ENCODE measurements at regions not wholly inside any gene's neighbourhood (a gene's known extent, or its start where the extent isn't known, plus 50 kb on each side); places are given as distances from the start of the nearest gene placed in this dataset.
"Not testable (repeated sequence)": the region's sequence is repeated elsewhere in the genome, so short reads cannot be mapped to it uniquely, and the experiment has no call there.

DNA sequence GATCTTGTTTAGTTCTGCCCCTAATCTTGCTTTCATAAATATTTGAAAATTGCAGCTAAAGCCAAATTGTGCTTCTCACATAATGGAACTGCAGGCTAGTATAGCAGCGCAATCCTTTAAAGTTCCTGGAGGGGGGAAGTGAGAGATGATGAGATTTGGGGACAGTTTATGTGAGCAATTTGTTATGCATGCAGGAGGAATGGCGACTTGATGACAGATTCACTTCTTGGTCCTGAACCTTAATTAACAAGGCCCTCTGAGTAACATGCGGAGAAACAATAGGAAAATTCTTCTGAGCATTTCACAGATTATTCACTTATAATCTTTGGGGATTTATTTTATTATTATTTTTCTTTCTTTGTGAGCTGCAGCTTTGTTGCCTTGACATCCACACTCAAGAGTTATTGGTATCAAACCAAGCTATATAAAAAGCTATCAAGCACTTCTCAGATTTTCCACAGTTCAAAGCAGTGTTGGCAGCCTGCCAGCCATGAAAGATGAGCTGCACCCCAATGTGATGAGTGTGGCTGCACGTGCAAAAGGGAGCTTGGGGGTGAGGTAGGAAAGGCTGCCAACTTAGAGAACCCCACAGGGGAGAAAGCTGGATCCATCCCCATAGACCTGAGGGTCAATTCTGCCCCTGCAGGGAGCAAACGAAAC lies 1662.2 kb upstream of the FLRT2 start:
- no peaks in the 10 kb centered on the region for H3K27me3 ChIP-seq (ENCODE audit: control insufficient read depth, insufficient read depth, low read length)
- peaks cover 3% of the 10 kb centered on the region for H3K9me3 ChIP-seq (ENCODE audit: control insufficient read depth, low read depth, low read length)
- WGBS (ENCODE audit: insufficient coverage, low lambda C conversion rate): no CpG with 5 or more reads among the region's 5 CpGs
- H3K4me1 ChIP-seq (ENCODE audit: control insufficient read depth, insufficient read depth, low read length): no peaks in the 10 kb centered on the region
- no peak overlapping the region for H3K4me3 ChIP-seq (ENCODE audit: low read length)
- no peak for DNase-seq
- no peak overlapping the region for H3K27ac ChIP-seq (ENCODE audit: low read length)
- H3K36me3 ChIP-seq (ENCODE audit: control insufficient read depth, insufficient read depth, low read length): no peaks in the 10 kb centered on the region

DNA sequence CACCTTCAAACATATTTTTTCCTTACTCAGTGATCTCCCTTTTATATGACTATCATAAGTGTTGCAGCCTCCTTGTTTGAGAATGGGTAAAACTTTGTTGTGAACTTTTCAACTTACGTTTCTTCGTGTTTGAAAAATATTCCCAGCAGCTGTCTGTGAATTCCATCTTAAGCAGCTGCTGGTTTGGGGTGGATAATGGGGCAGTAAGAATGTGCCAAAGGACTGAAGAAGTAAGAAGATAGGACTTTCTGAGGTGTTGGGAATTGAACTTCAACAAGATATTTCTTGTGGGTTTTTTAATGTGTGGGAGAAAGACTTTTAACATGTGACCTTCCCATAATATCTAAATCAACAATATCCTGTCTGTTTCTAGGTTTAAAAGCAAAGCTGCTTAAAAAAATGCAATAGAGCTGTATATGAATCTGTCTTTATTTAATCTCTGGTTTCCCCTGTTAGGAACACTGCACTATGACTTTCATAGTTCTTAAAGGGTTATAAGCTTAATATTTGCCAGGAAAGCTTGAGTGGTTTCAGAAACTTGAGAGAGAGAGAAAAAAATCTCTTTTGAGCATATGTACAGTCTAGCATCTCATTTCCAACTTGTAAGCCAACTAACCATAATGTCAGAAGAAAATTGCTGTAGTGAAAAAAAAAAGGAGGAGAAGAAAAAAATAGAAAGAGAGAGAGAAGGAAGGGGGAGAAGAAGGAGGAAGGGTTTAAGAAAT lies 1659.2 kb upstream of the FLRT2 start:
- no peaks in the 10 kb centered on the region for H3K4me1 ChIP-seq (ENCODE audit: control insufficient read depth, insufficient read depth, low read length)
- DNase-seq: no peak
- no peak overlapping the region for H3K27ac ChIP-seq (ENCODE audit: low read length)
- no CpG with 5 or more reads among the region's 2 CpGs for WGBS (ENCODE audit: insufficient coverage, low lambda C conversion rate)
- no peaks in the 10 kb centered on the region for H3K9me3 ChIP-seq (ENCODE audit: control insufficient read depth, low read depth, low read length)
- H3K27me3 ChIP-seq (ENCODE audit: control insufficient read depth, insufficient read depth, low read length): no peaks in the 10 kb centered on the region
- no peak overlapping the region for H3K4me3 ChIP-seq (ENCODE audit: low read length)
- no peaks in the 10 kb centered on the region for H3K36me3 ChIP-seq (ENCODE audit: control insufficient read depth, insufficient read depth, low read length)

DNA sequence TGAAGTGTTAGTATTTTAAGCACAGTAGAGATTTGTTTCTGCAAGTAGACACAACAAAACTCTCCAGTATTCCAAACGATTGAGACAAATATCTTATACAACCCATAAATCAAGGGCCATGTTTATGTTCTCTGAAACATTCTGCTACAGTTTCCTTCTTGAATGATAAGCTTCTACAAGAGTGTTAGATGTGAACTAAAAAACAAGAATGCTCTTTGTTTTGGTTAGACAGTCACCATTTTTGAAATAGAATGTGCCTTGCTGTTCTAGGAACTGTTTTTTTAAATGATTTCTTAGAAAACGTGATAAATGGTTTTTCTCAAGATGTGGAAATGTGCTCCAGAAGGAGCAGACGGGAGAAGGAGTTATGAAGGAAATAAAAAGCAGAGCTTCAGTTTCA lies 1656.3 kb upstream of the FLRT2 start:
- 94% methylated on average over 2 of the region's 3 CpGs for WGBS (ENCODE audit: insufficient coverage, low lambda C conversion rate)
- H3K27me3 ChIP-seq (ENCODE audit: control insufficient read depth, insufficient read depth, low read length): no peaks in the 10 kb centered on the region
- no peaks in the 10 kb centered on the region for H3K4me1 ChIP-seq (ENCODE audit: control insufficient read depth, insufficient read depth, low read length)
- H3K36me3 ChIP-seq (ENCODE audit: control insufficient read depth, insufficient read depth, low read length): no peaks in the 10 kb centered on the region
- no peak overlapping the region for H3K27ac ChIP-seq (ENCODE audit: low read length)
- peak; percentile 4 to 17 for DNase-seq
- H3K4me3 ChIP-seq (ENCODE audit: low read length): no peak overlapping the region
- no peaks in the 10 kb centered on the region for H3K9me3 ChIP-seq (ENCODE audit: control insufficient read depth, low read depth, low read length)

DNA sequence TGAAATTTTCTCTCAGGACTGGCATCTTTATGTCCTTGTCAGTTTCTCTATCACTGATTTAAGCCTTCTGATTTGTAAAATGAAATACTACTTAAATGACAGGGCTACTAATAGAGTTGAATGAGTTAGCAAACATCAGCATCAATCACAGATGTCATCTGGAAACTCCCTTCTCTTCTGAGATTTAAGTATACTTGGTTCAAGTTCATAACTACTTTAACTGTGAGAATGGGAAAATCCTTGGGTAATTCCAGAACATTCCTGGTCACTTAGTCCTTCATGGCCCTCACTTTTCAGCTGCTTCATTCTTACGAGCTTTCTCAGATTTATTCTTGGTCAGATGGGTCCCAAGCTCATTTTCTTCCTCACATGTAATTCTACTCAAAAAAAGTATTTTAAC lies 1655.3 kb upstream of the FLRT2 start:
- H3K27me3 ChIP-seq (ENCODE audit: control insufficient read depth, insufficient read depth, low read length): no peaks in the 10 kb centered on the region
- H3K9me3 ChIP-seq (ENCODE audit: control insufficient read depth, low read depth, low read length): no peaks in the 10 kb centered on the region
- 80% methylated on average over 1 of the region's 1 CpG for WGBS (ENCODE audit: insufficient coverage, low lambda C conversion rate)
- H3K4me1 ChIP-seq (ENCODE audit: control insufficient read depth, insufficient read depth, low read length): no peaks in the 10 kb centered on the region
- DNase-seq: no peak
- no peaks in the 10 kb centered on the region for H3K36me3 ChIP-seq (ENCODE audit: control insufficient read depth, insufficient read depth, low read length)
- no peak overlapping the region for H3K4me3 ChIP-seq (ENCODE audit: low read length)
- H3K27ac ChIP-seq (ENCODE audit: low read length): no peak overlapping the region

DNA sequence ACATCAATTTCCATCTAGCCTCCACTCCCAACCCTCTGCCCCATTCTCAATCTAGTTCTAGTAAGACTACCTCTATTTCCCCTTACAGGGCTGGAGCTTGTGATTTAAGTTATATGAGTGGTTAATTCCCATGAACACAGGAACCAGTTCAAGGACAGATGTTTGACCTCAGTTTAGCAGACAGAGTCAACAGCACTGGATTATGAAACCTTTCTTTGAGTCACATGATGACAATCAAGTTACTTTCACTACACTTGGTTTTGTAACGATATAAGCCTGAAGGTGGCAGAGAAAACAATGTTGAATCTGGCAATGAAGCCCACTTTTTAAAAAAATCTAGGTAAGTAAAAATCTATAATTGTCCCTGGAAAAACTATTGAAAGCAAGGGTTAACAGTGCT lies 1646.2 kb upstream of the FLRT2 start:
- H3K27me3 ChIP-seq (ENCODE audit: control insufficient read depth, insufficient read depth, low read length): no peaks in the 10 kb centered on the region
- 80% methylated on average over 1 of the region's 1 CpG for WGBS (ENCODE audit: insufficient coverage, low lambda C conversion rate)
- H3K36me3 ChIP-seq (ENCODE audit: control insufficient read depth, insufficient read depth, low read length): no peaks in the 10 kb centered on the region
- H3K4me1 ChIP-seq (ENCODE audit: control insufficient read depth, insufficient read depth, low read length): no peaks in the 10 kb centered on the region
- H3K9me3 ChIP-seq (ENCODE audit: control insufficient read depth, low read depth, low read length): peaks cover 2% of the 10 kb centered on the region
- no peak for DNase-seq
- H3K27ac ChIP-seq (ENCODE audit: low read length): no peak overlapping the region
- H3K4me3 ChIP-seq (ENCODE audit: low read length): no peak overlapping the region

GRCh38 chr14:83885837-83886293 lies 1644.1 kb upstream of the FLRT2 start:
- Histone ChIP-seq H3K4me1 (ENCODE audit: control insufficient read depth, insufficient read depth, low read length) (no peaks in the 10 kb centered on the region), H3K4me3 (ENCODE audit: low read length) (no peak overlapping the region), H3K27ac (ENCODE audit: low read length) (no peak overlapping the region), H3K36me3 (ENCODE audit: control insufficient read depth, insufficient read depth, low read length) (no peaks in the 10 kb centered on the region), H3K9me3 (ENCODE audit: control insufficient read depth, low read depth, low read length) (peaks cover 2% of the 10 kb centered on the region), H3K27me3 (ENCODE audit: control insufficient read depth, insufficient read depth, low read length) (no peaks in the 10 kb centered on the region)
- WGBS (ENCODE audit: insufficient coverage, low lambda C conversion rate): no CpG with 5 or more reads among the region's 4 CpGs
- DNase-seq: no peak

DNA sequence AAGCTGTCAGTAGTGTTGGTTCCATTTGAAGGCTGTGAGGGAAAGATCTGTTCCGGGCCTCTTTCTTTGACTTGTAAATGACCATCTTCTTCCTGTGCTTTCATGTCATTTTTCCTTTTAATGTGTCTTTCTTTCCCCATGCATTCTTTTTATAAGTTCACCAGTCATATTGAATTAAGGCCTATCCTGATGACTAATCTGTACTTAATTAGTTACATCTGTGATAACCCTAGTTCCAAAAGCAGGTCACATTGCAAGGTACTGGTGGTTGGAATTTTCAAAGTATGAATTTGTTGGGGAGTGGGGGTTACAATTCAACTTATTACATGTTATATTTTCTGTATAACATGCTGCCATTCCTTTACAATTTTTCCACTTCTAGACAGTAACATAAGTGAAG lies 1642.1 kb upstream of the FLRT2 start:
- Histone ChIP-seq H3K27ac (ENCODE audit: low read length) (no peak overlapping the region), H3K9me3 (ENCODE audit: control insufficient read depth, low read depth, low read length) (no peaks in the 10 kb centered on the region), H3K27me3 (ENCODE audit: control insufficient read depth, insufficient read depth, low read length) (no peaks in the 10 kb centered on the region), H3K36me3 (ENCODE audit: control insufficient read depth, insufficient read depth, low read length) (no peaks in the 10 kb centered on the region), H3K4me3 (ENCODE audit: low read length) (no peak overlapping the region), H3K4me1 (ENCODE audit: control insufficient read depth, insufficient read depth, low read length) (no peaks in the 10 kb centered on the region)
- 100% methylated on average over 1 of the region's 1 CpG for whole genome bisulfite sequencing (ENCODE audit: insufficient coverage, low lambda C conversion rate)
- no peak for DNase-seq

- H3K9me3 ChIP-seq (ENCODE audit: control insufficient read depth, low read depth, low read length): no peaks in the 10 kb centered on the region
- H3K27me3 ChIP-seq (ENCODE audit: control insufficient read depth, insufficient read depth, low read length): no peaks in the 10 kb centered on the region
- no peak overlapping the region for H3K27ac ChIP-seq (ENCODE audit: low read length)
- no peaks in the 10 kb centered on the region for H3K4me1 ChIP-seq (ENCODE audit: control insufficient read depth, insufficient read depth, low read length)
- no peak overlapping the region for H3K4me3 ChIP-seq (ENCODE audit: low read length)
- no peaks in the 10 kb centered on the region for H3K36me3 ChIP-seq (ENCODE audit: control insufficient read depth, insufficient read depth, low read length)
- DNase-seq: no peak
These were observed 1636.5 kb upstream of the FLRT2 start for GRCh38 chr14:83893447-83893846.

DNA sequence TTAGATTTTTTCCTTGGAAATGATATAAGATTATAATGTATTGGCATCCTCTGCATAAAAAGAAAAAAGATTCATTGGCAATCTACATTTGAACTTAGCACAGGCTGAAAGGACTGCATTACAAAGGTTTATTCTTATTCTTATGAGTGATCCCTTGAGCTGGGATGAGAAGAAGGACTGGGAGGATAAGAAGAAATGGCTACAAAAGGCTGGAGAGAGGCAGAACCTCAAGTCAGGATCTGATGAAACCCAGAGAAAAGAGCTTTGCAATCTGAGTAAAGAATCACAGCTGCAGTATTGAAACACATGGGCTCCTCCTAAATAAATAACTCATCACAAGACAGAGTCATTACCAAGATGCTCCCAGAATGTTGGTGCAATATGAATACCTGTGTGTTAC lies 1635.4 kb upstream of the FLRT2 start:
- no peaks in the 10 kb centered on the region for H3K9me3 ChIP-seq (ENCODE audit: control insufficient read depth, low read depth, low read length)
- H3K27ac ChIP-seq (ENCODE audit: low read length): no peak overlapping the region
- DNase-seq: no peak
- H3K4me1 ChIP-seq (ENCODE audit: control insufficient read depth, insufficient read depth, low read length): no peaks in the 10 kb centered on the region
- H3K4me3 ChIP-seq (ENCODE audit: low read length): no peak overlapping the region
- H3K36me3 ChIP-seq (ENCODE audit: control insufficient read depth, insufficient read depth, low read length): no peaks in the 10 kb centered on the region
- no peaks in the 10 kb centered on the region for H3K27me3 ChIP-seq (ENCODE audit: control insufficient read depth, insufficient read depth, low read length)

DNA sequence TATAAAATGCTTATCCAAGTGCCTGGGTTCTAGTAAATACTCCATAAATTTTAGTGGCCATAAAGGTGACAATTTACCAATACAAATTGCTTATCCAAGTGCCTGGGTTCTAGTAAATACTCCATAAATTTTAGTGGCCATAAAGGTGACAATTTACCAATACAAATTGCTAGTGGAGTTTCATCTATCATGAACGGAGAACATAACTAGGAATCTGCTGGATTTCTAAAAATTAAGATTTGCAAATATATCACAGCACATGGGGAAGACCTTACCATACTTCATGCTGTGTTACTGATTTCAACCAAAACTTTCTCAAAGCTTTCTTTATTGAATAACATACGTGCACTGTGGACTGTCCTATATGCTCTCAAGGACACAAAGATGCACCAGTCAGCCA lies 1631.4 kb upstream of the FLRT2 start:
- not testable (repeated sequence) for H3K4me3 ChIP-seq (ENCODE audit: low read length); H3K27ac ChIP-seq (ENCODE audit: low read length); H3K27me3 ChIP-seq (ENCODE audit: control insufficient read depth, insufficient read depth, low read length); H3K36me3 ChIP-seq (ENCODE audit: control insufficient read depth, insufficient read depth, low read length); H3K4me1 ChIP-seq (ENCODE audit: control insufficient read depth, insufficient read depth, low read length); H3K9me3 ChIP-seq (ENCODE audit: control insufficient read depth, low read depth, low read length); DNase-seq
- WGBS (ENCODE audit: insufficient coverage, low lambda C conversion rate): 14% methylated on average over 1 of the region's 2 CpGs

DNA sequence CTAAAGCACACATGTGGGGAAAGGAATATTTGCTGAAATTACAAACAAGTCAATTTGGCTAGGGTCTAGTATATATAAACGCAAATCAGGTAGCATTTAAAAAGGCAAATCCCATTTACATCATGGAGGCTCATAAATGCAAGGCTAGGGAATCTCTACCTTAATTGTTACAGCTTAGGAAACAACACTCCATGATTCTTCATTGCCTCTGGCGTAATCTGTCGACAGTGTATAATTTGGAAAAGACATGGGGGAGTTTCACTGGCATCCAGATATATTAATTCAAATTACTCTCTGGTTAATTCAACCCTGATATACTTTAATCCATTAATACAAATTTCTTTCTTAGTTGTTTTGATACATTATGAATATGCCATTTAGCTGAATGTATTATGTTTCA lies 1630.2 kb upstream of the FLRT2 start:
- Histone ChIP-seq H3K27me3 (ENCODE audit: control insufficient read depth, insufficient read depth, low read length) (no peaks in the 10 kb centered on the region), H3K4me3 (ENCODE audit: low read length) (no peak overlapping the region), H3K9me3 (ENCODE audit: control insufficient read depth, low read depth, low read length) (no peaks in the 10 kb centered on the region), H3K4me1 (ENCODE audit: control insufficient read depth, insufficient read depth, low read length) (no peaks in the 10 kb centered on the region), H3K27ac (ENCODE audit: low read length) (no peak overlapping the region), H3K36me3 (ENCODE audit: control insufficient read depth, insufficient read depth, low read length) (no peaks in the 10 kb centered on the region)
- WGBS (ENCODE audit: insufficient coverage, low lambda C conversion rate): no CpG with 5 or more reads among the region's 3 CpGs
- no peak for DNase-seq
